ENCODE measurements at regions not wholly inside any gene's neighbourhood (a gene's known extent, or its start where the extent isn't known, plus 50 kb on each side); places are given as distances from the start of the nearest gene placed in this dataset.

DNA sequence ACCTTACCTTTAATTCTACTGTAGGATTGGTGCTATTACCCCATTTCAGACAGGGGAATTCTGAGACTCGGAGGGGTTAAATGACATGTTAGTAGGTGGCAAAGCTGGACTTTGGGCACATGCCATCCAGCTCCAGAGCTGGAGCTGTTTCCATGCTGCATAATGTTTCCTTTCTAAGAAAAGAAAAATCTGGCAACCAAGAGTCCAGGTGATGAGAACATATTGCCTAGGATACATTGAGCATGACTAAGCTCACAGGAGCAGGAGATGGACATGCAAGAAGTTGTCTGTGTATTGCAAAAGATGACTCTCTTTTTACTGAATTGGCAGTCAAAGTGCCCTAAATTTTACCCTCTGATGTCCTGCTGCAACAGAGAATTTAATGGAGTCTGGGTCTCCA, 150.8 kb upstream of the SYT13 start:
- TF ChIP-seq CTCF (IDR thresholded peaks at IDR 0.05; ENCODE audit: low read depth, low read length) (no peak), EZH2phosphoT487 (IDR thresholded peaks at IDR 0.05; ENCODE audit: low read depth) (no peak)

Data from OCI-LY3 (cell line).